SK-N-SH (cell line): ENCODE measurements at regions not wholly inside any gene's neighbourhood (a gene's known extent, or its start where the extent isn't known, plus 50 kb on each side); places are given as distances from the start of the nearest gene placed in this dataset.

ENCODE experiments used
- CTCF ChIA-PET: fragments of 300-600, 350-600 bp; formaldehyde crosslinking; extraction: SDS; loops from one replicate; lab custom pipeline; 2021; lab: Yijun Ruan, JAX
- POLR2A ChIA-PET: fragments of 350-600 bp; sonication (Branson Sonifier 250); formaldehyde crosslinking; extraction: SDS; loops from one replicate; lab custom pipeline; 2020; ENCODE audit warnings: antibody characterized with exemption, inconsistent platforms; lab: Yijun Ruan, JAX
- DNase-seq: peaks from one replicate; pipeline ENCODE4 v3.0.0; 2012
- H2AFZ ChIP-seq: fragments of 200-600 bp; sonication (generic); 2 replicates; pipeline ENCODE4 v1.8.1; 2016; ENCODE audit warnings: antibody characterized with exemption, mild to moderate bottlenecking, low read depth
- H3F3A ChIP-seq: fragments of 200-600 bp; sonication (generic); replicated peaks from 2 replicates; pipeline ENCODE3; 2016; ENCODE audit warnings: antibody characterized with exemption, mild to moderate bottlenecking; ENCODE audit not compliant: insufficient read depth
- H3K27ac ChIP-seq, 2 experiments: fragments of 200-500 bp in 1 of 2; fragments of 200-600 bp in 1 of 2; sonication (Bioruptor generic) in 1 of 2; sonication (generic), shearing (Covaris generic) in 1 of 2; 2 replicates each; pipeline versions ENCODE4 v1.5.1 to v1.6.1; 2014 to 2016; ENCODE audit warnings: low read depth in 2 of 2, inconsistent platforms in 1 of 2, low read length in 1 of 2, mild to moderate bottlenecking in 1 of 2, mixed read lengths in 1 of 2
- H3K27me3 ChIP-seq: fragments of 200-600 bp; sonication (generic), shearing (Covaris generic); 2 replicates; pipeline ENCODE4 v1.6.1; 2016; ENCODE audit warnings: mixed run types; ENCODE audit not compliant: insufficient read depth
- H3K36me3 ChIP-seq, 2 experiments: fragments of 200-500 bp in 1 of 2; fragments of 200-600 bp in 1 of 2; sonication (Bioruptor generic) in 1 of 2; sonication (generic) in 1 of 2; replicated peaks in 1 of 2; 2 replicates each; pipeline versions ENCODE3 to v1.5.1; 2014 to 2016; ENCODE audit warnings: low read length in 1 of 2, mild to moderate bottlenecking in 1 of 2; ENCODE audit not compliant: insufficient read depth in 2 of 2, control insufficient read depth in 1 of 2
- H3K4me1 ChIP-seq, 2 experiments: fragments of 200-500 bp in 1 of 2; fragments of 200-600 bp in 1 of 2; sonication (Bioruptor generic) in 1 of 2; sonication (generic), shearing (Covaris generic) in 1 of 2; 2 replicates each; pipeline versions ENCODE4 v1.5.1 to v1.6.1; 2014 to 2016; ENCODE audit warnings: low read depth in 1 of 2, low read length in 1 of 2, mixed run types in 1 of 2; ENCODE audit not compliant: insufficient read depth in 2 of 2, control insufficient read depth in 1 of 2
- H3K4me2 ChIP-seq: fragments of 200-600 bp; sonication (generic), shearing (Covaris generic); 2 replicates; pipeline ENCODE4 v1.6.1; 2017; ENCODE audit warnings: mixed run types
- H3K4me3 ChIP-seq, 2 experiments: fragments of 200-500 bp in 1 of 2; fragments of 200-600 bp in 1 of 2; sonication (Bioruptor generic) in 1 of 2; sonication (generic), shearing (Covaris generic) in 1 of 2; 2 replicates each; pipeline versions ENCODE4 v1.5.1 to v1.8.1; 2014 to 2016; ENCODE audit warnings: low read depth in 2 of 2, inconsistent platforms in 1 of 2, low read length in 1 of 2, mild to moderate bottlenecking in 1 of 2, mixed read lengths in 1 of 2, moderate library complexity in 1 of 2
- H3K79me2 ChIP-seq: fragments of 200-600 bp; sonication (generic); 2 replicates; pipeline ENCODE4 v1.8.1; 2017; ENCODE audit warnings: mild to moderate bottlenecking; ENCODE audit not compliant: insufficient read depth
- H3K9ac ChIP-seq: fragments of 200-600 bp; sonication (generic); 2 replicates; pipeline ENCODE4 v1.6.1; 2017; ENCODE audit warnings: mixed run types
- H3K9me2 ChIP-seq: fragments of 200-600 bp; sonication (generic); 2 replicates; pipeline ENCODE4 v1.6.1; 2017; ENCODE audit warnings: mixed run types
- H3K9me3 ChIP-seq: fragments of 200-600 bp; sonication (generic); 2 replicates; pipeline ENCODE4 v1.6.1; 2017; ENCODE audit warnings: mixed run types, mild to moderate bottlenecking, moderate library complexity
- H4K20me1 ChIP-seq: fragments of 200-600 bp; sonication (generic); 2 replicates; pipeline ENCODE4 v1.6.1; 2017; ENCODE audit warnings: mild to moderate bottlenecking, mixed run types; ENCODE audit not compliant: insufficient read depth
- EP300 ChIP-seq, 2 experiments: IDR thresholded peaks; 2 replicates each; pipeline versions ENCODE4 v1.4.0 to v1.6.1; 2012; ENCODE audit warnings: borderline replicate concordance in 1 of 2, low read depth in 1 of 2, low read length in 1 of 2
- FOSL2 ChIP-seq: IDR thresholded peaks from 2 replicates; pipeline ENCODE4 v1.4.0; 2012; ENCODE audit warnings: low read depth, mild to moderate bottlenecking, moderate library complexity, borderline replicate concordance
- GABPA ChIP-seq: IDR thresholded peaks from 2 replicates; pipeline ENCODE4 v1.4.0; 2012; ENCODE audit warnings: low read depth, mild to moderate bottlenecking
- GATA2 ChIP-seq: sonication (generic); formaldehyde crosslinking; IDR thresholded peaks from 2 replicates; pipeline ENCODE4 v1.5.0; 2020; ENCODE audit warnings: mild to moderate bottlenecking, missing genetic modification reagents
- IRF3 ChIP-seq: fragments of 150-350 bp; IDR thresholded peaks from 2 replicates; pipeline ENCODE4 v1.6.1; 2016; ENCODE audit warnings: mild to moderate bottlenecking, low read depth, low read length
- JUND ChIP-seq: IDR thresholded peaks from 2 replicates; pipeline ENCODE4 v1.4.0; 2012
- MXI1 ChIP-seq: IDR thresholded peaks from 2 replicates; pipeline ENCODE4 v1.6.1; 2012; ENCODE audit warnings: mild to moderate bottlenecking, low read depth, low read length, improper control_type of control experiment
- NFIC ChIP-seq: IDR thresholded peaks from 2 replicates; pipeline ENCODE4 v1.4.0; 2012; ENCODE audit warnings: borderline replicate concordance
- NRF1 ChIP-seq: IDR thresholded peaks from 2 replicates; pipeline ENCODE4 v1.6.1; 2012; ENCODE audit warnings: low read depth, mild to moderate bottlenecking, low read length
- REST ChIP-seq: IDR thresholded peaks from 2 replicates; pipeline ENCODE4 v1.6.1; 2012; ENCODE audit warnings: mild to moderate bottlenecking, low read depth, low read length, moderate library complexity
- SMC3 ChIP-seq: IDR thresholded peaks from 2 replicates; pipeline ENCODE4 v1.6.1; 2012; ENCODE audit warnings: low read depth, low read length, improper control_type of control experiment
- TAF1 ChIP-seq: IDR thresholded peaks from 2 replicates; pipeline ENCODE4 v1.6.1; 2012; ENCODE audit warnings: low read depth, mild to moderate bottlenecking, low read length, moderate library complexity, borderline replicate concordance
- TCF12 ChIP-seq: IDR thresholded peaks from 2 replicates; pipeline ENCODE4 v1.4.0; 2012
- USF2 ChIP-seq: fragments of 150-350 bp; IDR thresholded peaks from 2 replicates; pipeline ENCODE4 v1.6.1; 2017; ENCODE audit warnings: antibody characterized with exemption, low read length, low read depth, borderline replicate concordance
- WGBS: methylation state at CpG from one replicate; pipeline ENCODE4 v1.1.6; 2017; ENCODE audit warnings: low lambda C conversion rate; 5-methylcytosine and 5-hydroxymethylcytosine counted together
- TF ChIP-seq, protein P1 (sequence below): IDR thresholded peaks from 2 replicates; pipeline ENCODE4 v1.4.0; 2012; ENCODE audit warnings: low read depth
- TF ChIP-seq, protein P2 (sequence below): IDR thresholded peaks from 2 replicates; pipeline ENCODE4 v1.4.0; 2012; ENCODE audit warnings: low read depth, borderline replicate concordance

DNA sequence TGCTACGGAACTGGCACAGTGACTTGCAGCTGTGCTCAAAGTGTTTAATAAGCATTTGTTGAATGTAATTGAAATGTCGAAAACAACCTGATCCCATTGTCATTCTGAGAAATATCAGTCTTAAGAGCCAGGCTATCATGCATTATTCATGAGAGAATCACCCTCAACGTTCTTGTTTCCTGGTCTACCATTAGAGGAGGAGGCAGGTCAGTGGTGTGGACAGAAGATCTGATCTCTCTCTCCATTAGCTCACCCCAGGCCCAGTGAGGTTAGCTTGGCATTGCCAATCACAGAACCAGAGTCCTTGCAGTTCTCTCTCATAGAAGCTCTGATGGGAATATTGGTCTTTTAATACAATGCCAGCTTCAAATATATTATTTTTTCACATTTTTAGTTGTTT, 121.1 kb upstream of the SPON1 start:
- H2AFZ ChIP-seq, result no peak overlapping the region
- no peak for TF ChIP-seq NFIC
- no peak for TF ChIP-seq NRF1
- no peak for TF ChIP-seq TAF1
- no peak for TF ChIP-seq SMC3
- TF ChIP-seq TCF12, result no peak
- no peak for TF ChIP-seq JUND
- TF ChIP-seq IRF3, result no peak
- no peak for TF ChIP-seq EP300 (IDR thresholded peaks at IDR 0.05; ENCODE audit: borderline replicate concordance in 1 of 2, low read depth in 1 of 2, low read length in 1 of 2)
- TF ChIP-seq, protein P1, sequence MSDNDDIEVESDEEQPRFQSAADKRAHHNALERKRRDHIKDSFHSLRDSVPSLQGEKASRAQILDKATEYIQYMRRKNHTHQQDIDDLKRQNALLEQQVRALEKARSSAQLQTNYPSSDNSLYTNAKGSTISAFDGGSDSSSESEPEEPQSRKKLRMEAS, result no peak
- TF ChIP-seq, protein P2, sequence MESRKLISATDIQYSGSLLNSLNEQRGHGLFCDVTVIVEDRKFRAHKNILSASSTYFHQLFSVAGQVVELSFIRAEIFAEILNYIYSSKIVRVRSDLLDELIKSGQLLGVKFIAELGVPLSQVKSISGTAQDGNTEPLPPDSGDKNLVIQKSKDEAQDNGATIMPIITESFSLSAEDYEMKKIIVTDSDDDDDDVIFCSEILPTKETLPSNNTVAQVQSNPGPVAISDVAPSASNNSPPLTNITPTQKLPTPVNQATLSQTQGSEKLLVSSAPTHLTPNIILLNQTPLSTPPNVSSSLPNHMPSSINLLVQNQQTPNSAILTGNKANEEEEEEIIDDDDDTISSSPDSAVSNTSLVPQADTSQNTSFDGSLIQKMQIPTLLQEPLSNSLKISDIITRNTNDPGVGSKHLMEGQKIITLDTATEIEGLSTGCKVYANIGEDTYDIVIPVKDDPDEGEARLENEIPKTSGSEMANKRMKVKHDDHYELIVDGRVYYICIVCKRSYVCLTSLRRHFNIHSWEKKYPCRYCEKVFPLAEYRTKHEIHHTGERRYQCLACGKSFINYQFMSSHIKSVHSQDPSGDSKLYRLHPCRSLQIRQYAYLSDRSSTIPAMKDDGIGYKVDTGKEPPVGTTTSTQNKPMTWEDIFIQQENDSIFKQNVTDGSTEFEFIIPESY, result no peak
- no peak for TF ChIP-seq REST
- TF ChIP-seq USF2, result no peak
- TF ChIP-seq GATA2 (CRISPR knock-in tag), result no peak
- TF ChIP-seq GABPA, result no peak
- no peak for TF ChIP-seq FOSL2
- no peak for TF ChIP-seq MXI1
- TF ChIP-seq, all 33 proteins: peak for 0
- Histone ChIP-seq H3K9me3 (no peaks in the 10 kb centered on the region), H3K36me3 (no peaks in the 10 kb centered on the region), H3K4me3 (no peak overlapping the region), H3K27ac (no peak overlapping the region), H3F3A (no peaks in the 10 kb centered on the region), H3K4me2 (no peak overlapping the region), H3K79me2 (no peaks in the 10 kb centered on the region), H4K20me1 (no peaks in the 10 kb centered on the region), H3K9ac (no peak overlapping the region), H3K4me1 (no peaks in the 10 kb centered on the region), H3K27me3 (no peaks in the 10 kb centered on the region), H3K9me2 (no peaks in the 10 kb centered on the region)
- 14% methylated on average over 3 of the region's 3 CpGs for WGBS
- ChIA-PET POLR2A (no interaction called here), CTCF (interaction anchor here (1.0 kb wide), 1 partner anchor 8 kb away, joined by 3 read pairs; no protein-coding TSS in a partner anchor)
- DNase-seq, result no peak
